ENCODE measurements at regions not wholly inside any gene's neighbourhood (a gene's known extent, or its start where the extent isn't known, plus 50 kb on each side); places are given as distances from the start of the nearest gene placed in this dataset.
A peak's percentile ranks its signal among the peaks of the same experiment; 100 is the strongest.

- no peak overlapping the region for H3K27ac ChIP-seq
- no peak for TF ChIP-seq CTCF (IDR thresholded peaks at IDR 0.05)
- 72 to 78% methylated on average over 2 of the region's 2 CpGs for WGBS, 2 donors
Observed at GRCh38 chr4:15194520-15194919, 192.2 kb downstream of the CPEB2 start.

GRCh38 chr4:15197005-15197404 is 194.7 kb downstream of the CPEB2 start:
- intact Hi-C loops (cut with DNase I) = no loop called here
- H3K4me3 ChIP-seq = no peak overlapping the region
- H3K4me1 ChIP-seq = peaks cover 0 to 17% (median 6%) of the 10 kb centered on the region in 9 donors
- TF ChIP-seq CTCF (IDR thresholded peaks at IDR 0.05) = peak in 8 of 9 donors; percentile 10 to 55 (median 42)
- no peaks in the 10 kb centered on the region for H3K27me3 ChIP-seq
- ATAC-seq = peak; percentile 34 to 70 (median 52)
- H3K9me3 ChIP-seq = no peaks in the 10 kb centered on the region
- no peaks in the 10 kb centered on the region for H3K36me3 ChIP-seq
- DNase-seq = peak in 1 of 2 donors; percentile 10
- H3K27ac ChIP-seq = no peak overlapping the region
- WGBS, 2 donors = 35 to 36% methylated on average over 4 of the region's 4 CpGs

More at GRCh38 chr4:15194520-15194919, 192.2 kb downstream of the CPEB2 start:
- H3K4me1 ChIP-seq = peaks cover 0 to 17% (median 6%) of the 10 kb centered on the region in 9 donors
- no peaks in the 10 kb centered on the region for H3K9me3 ChIP-seq
- no peaks in the 10 kb centered on the region for H3K36me3 ChIP-seq
- no peaks in the 10 kb centered on the region for H3K27me3 ChIP-seq
- ATAC-seq (no peak), DNase-seq (no peak)
- no peak overlapping the region for H3K4me3 ChIP-seq
- intact Hi-C loops (cut with DNase I) = no loop called here

- ATAC-seq = peak; percentile 36 to 82 (median 72)
- 33 to 40% methylated on average over 11 of the region's 11 CpGs for WGBS, 2 donors
- peak overlapping the region in 4 of 10 donors; percentile 25 to 68 (median 42) for H3K27ac ChIP-seq
Observed at GRCh38 chr4:15198070-15198727, 195.9 kb downstream of the CPEB2 start.

GRCh38 chr4:15201782-15202181 is 199.5 kb downstream of the CPEB2 start:
- H3K4me1 ChIP-seq = peaks cover 0 to 17% (median 6%) of the 10 kb centered on the region in 9 donors
- H3K9me3 ChIP-seq = peaks cover 0 to 12% (median 7%) of the 10 kb centered on the region in 11 donors
- H3K27me3 ChIP-seq = no peaks in the 10 kb centered on the region
- TF ChIP-seq CTCF (IDR thresholded peaks at IDR 0.05) = no peak
- WGBS, 2 donors = 44 to 61% methylated on average over 1 of the region's 1 CpG
- intact Hi-C loops (cut with DNase I) = no loop called here
- ATAC-seq (no peak), DNase-seq (no peak)
- no peak overlapping the region for H3K4me3 ChIP-seq
- H3K36me3 ChIP-seq = no peaks in the 10 kb centered on the region
- H3K27ac ChIP-seq = no peak overlapping the region

More at GRCh38 chr4:15198070-15198727, 195.9 kb downstream of the CPEB2 start:
- H3K4me3 ChIP-seq = no peak overlapping the region
- no peak for TF ChIP-seq CTCF (IDR thresholded peaks at IDR 0.05)
- intact Hi-C loops (cut with DNase I) = no loop called here
- no peaks in the 10 kb centered on the region for H3K27me3 ChIP-seq
- peak in 1 of 2 donors; percentile 12 for DNase-seq
- no peaks in the 10 kb centered on the region for H3K36me3 ChIP-seq
- H3K9me3 ChIP-seq = no peaks in the 10 kb centered on the region
- peaks cover 0 to 17% (median 6%) of the 10 kb centered on the region in 9 donors for H3K4me1 ChIP-seq
